ENCODE measurements at regions not wholly inside any gene's neighbourhood (a gene's known extent, or its start where the extent isn't known, plus 50 kb on each side); places are given as distances from the start of the nearest gene placed in this dataset.
"Not testable (repeated sequence)": the region's sequence is repeated elsewhere in the genome, so short reads cannot be mapped to it uniquely, and the experiment has no call there.

DNA sequence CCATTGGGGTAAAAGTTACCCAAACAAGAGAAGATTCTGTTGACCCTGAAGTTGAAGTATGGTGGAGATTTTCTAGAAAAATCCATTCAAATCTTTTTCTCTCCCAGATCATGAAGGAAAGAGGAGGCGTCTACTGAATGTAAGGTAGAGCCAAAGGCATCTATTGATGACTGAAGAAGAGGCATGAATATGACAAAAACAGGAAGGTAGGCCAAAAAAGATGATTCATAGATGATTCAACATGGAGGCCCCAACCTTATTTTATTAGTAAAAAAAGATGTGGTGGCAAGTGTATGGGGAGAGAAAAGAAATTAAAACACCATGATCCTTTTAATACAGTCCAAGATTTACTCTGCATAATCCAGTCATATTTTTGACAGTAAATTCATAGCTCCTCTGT lies 49.9 kb upstream of the PAX8 start:
- TF ChIP-seq, protein P1, sequence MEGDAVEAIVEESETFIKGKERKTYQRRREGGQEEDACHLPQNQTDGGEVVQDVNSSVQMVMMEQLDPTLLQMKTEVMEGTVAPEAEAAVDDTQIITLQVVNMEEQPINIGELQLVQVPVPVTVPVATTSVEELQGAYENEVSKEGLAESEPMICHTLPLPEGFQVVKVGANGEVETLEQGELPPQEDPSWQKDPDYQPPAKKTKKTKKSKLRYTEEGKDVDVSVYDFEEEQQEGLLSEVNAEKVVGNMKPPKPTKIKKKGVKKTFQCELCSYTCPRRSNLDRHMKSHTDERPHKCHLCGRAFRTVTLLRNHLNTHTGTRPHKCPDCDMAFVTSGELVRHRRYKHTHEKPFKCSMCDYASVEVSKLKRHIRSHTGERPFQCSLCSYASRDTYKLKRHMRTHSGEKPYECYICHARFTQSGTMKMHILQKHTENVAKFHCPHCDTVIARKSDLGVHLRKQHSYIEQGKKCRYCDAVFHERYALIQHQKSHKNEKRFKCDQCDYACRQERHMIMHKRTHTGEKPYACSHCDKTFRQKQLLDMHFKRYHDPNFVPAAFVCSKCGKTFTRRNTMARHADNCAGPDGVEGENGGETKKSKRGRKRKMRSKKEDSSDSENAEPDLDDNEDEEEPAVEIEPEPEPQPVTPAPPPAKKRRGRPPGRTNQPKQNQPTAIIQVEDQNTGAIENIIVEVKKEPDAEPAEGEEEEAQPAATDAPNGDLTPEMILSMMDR (IDR thresholded peaks at IDR 0.05), result not testable (repeated sequence)
- TF ChIP-seq POLR2A (IDR thresholded peaks at IDR 0.05), result not testable (repeated sequence)
